ENCODE measurements at regions not wholly inside any gene's neighbourhood (a gene's known extent, or its start where the extent isn't known, plus 50 kb on each side); places are given as distances from the start of the nearest gene placed in this dataset.

GRCh38 chr2:48134704-48135103 is 179.8 kb upstream of the FOXN2 start:
- CTCF ChIA-PET = no interaction called here
- Histone ChIP-seq H3K27me3 (ENCODE audit: low read length) (no peaks in the 10 kb centered on the region), H3K9me3 (ENCODE audit: low read length) (no peaks in the 10 kb centered on the region), H3K9ac (ENCODE audit: low read length) (no peak overlapping the region), H4K20me1 (ENCODE audit: low read length) (no peaks in the 10 kb centered on the region), H3K9me2 (replicated peaks; ENCODE audit: low read length) (no peaks in the 10 kb centered on the region), H3K4me2 (ENCODE audit: low read length) (no peak overlapping the region), H3K4me3 (ENCODE audit: low read length) (no peak overlapping the region), H3K27ac (ENCODE audit: low read length) (no peak overlapping the region), H2AFZ (ENCODE audit: low read length) (no peak overlapping the region), H3K79me2 (ENCODE audit: low read length) (no peaks in the 10 kb centered on the region), H3K4me1 (ENCODE audit: insufficient read depth, low read length) (no peaks in the 10 kb centered on the region), H3F3A (ENCODE audit: low read length, unreplicated experiment) (no peaks in the 10 kb centered on the region), H3K36me3 (ENCODE audit: low read depth, low read length) (no peaks in the 10 kb centered on the region)
- intact Hi-C loops (cut with micrococcal nuclease) = no loop called here
- no TSS peak for BruUV-seq (replicated peaks)
- POLR2A ChIA-PET (ENCODE audit: unreplicated experiment) = no interaction called here
- TF ChIP-seq CTCF (conservative IDR thresholded peaks at IDR 0.05; ENCODE audit: low read depth, low read length) = no peak
- no peak for TF ChIP-seq EZH2phosphoT487 (IDR thresholded peaks at IDR 0.05; ENCODE audit: borderline replicate concordance, low read length)
- TF ChIP-seq EZH2 (IDR thresholded peaks at IDR 0.05; ENCODE audit: low read length, unreplicated experiment) = no peak
- DNase-seq = no peak
- no peak for ATAC-seq

- CTCF ChIA-PET = no interaction called here
- DNase-seq = no peak
- intact Hi-C loops (cut with micrococcal nuclease) = no loop called here
Measured at GRCh38 chr2:48135797-48136196, 178.7 kb upstream of the FOXN2 start.

GRCh38 chr2:48137829-48138228 is 176.7 kb upstream of the FOXN2 start:
- Histone ChIP-seq H3K4me3 (ENCODE audit: low read length) (no peak overlapping the region), H3K4me2 (ENCODE audit: low read length) (no peak overlapping the region), H4K20me1 (ENCODE audit: low read length) (no peaks in the 10 kb centered on the region), H3K36me3 (ENCODE audit: low read depth, low read length) (no peaks in the 10 kb centered on the region), H3F3A (ENCODE audit: low read length, unreplicated experiment) (no peaks in the 10 kb centered on the region), H3K4me1 (ENCODE audit: insufficient read depth, low read length) (no peaks in the 10 kb centered on the region), H3K79me2 (ENCODE audit: low read length) (no peaks in the 10 kb centered on the region), H3K9me2 (replicated peaks; ENCODE audit: low read length) (no peaks in the 10 kb centered on the region), H3K9ac (ENCODE audit: low read length) (no peak overlapping the region), H2AFZ (ENCODE audit: low read length) (no peak overlapping the region), H3K27ac (ENCODE audit: low read length) (no peak overlapping the region), H3K9me3 (ENCODE audit: low read length) (no peaks in the 10 kb centered on the region), H3K27me3 (ENCODE audit: low read length) (no peaks in the 10 kb centered on the region)
- DNase-seq (no peak), ATAC-seq (no peak)
- no TSS peak for BruUV-seq (replicated peaks)
- intact Hi-C loops (cut with micrococcal nuclease) = no loop called here
- CTCF ChIA-PET = no interaction called here
- POLR2A ChIA-PET (ENCODE audit: unreplicated experiment) = no interaction called here
- TF ChIP-seq CTCF (conservative IDR thresholded peaks at IDR 0.05; ENCODE audit: low read depth, low read length) (no peak), EZH2phosphoT487 (IDR thresholded peaks at IDR 0.05; ENCODE audit: borderline replicate concordance, low read length) (no peak), EZH2 (IDR thresholded peaks at IDR 0.05; ENCODE audit: low read length, unreplicated experiment) (no peak)

More at GRCh38 chr2:48135797-48136196, 178.7 kb upstream of the FOXN2 start:
- H3K4me1 ChIP-seq (ENCODE audit: insufficient read depth, low read length) = no peaks in the 10 kb centered on the region
- H3K36me3 ChIP-seq (ENCODE audit: low read depth, low read length) = no peaks in the 10 kb centered on the region
- BruUV-seq (replicated peaks) = no TSS peak
- H2AFZ ChIP-seq (ENCODE audit: low read length) = no peak overlapping the region
- H3K9ac ChIP-seq (ENCODE audit: low read length) = no peak overlapping the region
- TF ChIP-seq EZH2phosphoT487 (IDR thresholded peaks at IDR 0.05; ENCODE audit: borderline replicate concordance, low read length) (no peak), EZH2 (IDR thresholded peaks at IDR 0.05; ENCODE audit: low read length, unreplicated experiment) (no peak), CTCF (conservative IDR thresholded peaks at IDR 0.05; ENCODE audit: low read depth, low read length) (no peak)
- no peaks in the 10 kb centered on the region for H3K9me2 ChIP-seq (replicated peaks; ENCODE audit: low read length)
- no peak for ATAC-seq
- no peaks in the 10 kb centered on the region for H3F3A ChIP-seq (ENCODE audit: low read length, unreplicated experiment)
- no peak overlapping the region for H3K27ac ChIP-seq (ENCODE audit: low read length)
- no peaks in the 10 kb centered on the region for H3K27me3 ChIP-seq (ENCODE audit: low read length)
- no peaks in the 10 kb centered on the region for H3K79me2 ChIP-seq (ENCODE audit: low read length)
- no peaks in the 10 kb centered on the region for H4K20me1 ChIP-seq (ENCODE audit: low read length)
- H3K4me2 ChIP-seq (ENCODE audit: low read length) = no peak overlapping the region
- no peak overlapping the region for H3K4me3 ChIP-seq (ENCODE audit: low read length)
- POLR2A ChIA-PET (ENCODE audit: unreplicated experiment) = interaction anchor here (0.5 kb wide), 1 partner anchor 12 kb away, joined by 4 read pairs; no protein-coding TSS in a partner anchor
- H3K9me3 ChIP-seq (ENCODE audit: low read length) = no peaks in the 10 kb centered on the region

All from PC-3 (cell line).